Astrocyte (in vitro differentiated cells and primary cell): ENCODE measurements at regions not wholly inside any gene's neighbourhood (a gene's known extent, or its start where the extent isn't known, plus 50 kb on each side); places are given as distances from the start of the nearest gene placed in this dataset.

Experiments
- CTCF ChIP-seq: IDR thresholded peaks from 2 replicates; pipeline ENCODE4 v1.5.1; 2011; ENCODE audit warnings: low read depth, mild to moderate bottlenecking, inconsistent platforms, low read length, moderate library complexity; ENCODE audit not compliant: insufficient read depth
- EZH2 ChIP-seq: IDR thresholded peaks from 2 replicates; pipeline ENCODE4 v1.6.1; 2012; ENCODE audit warnings: mild to moderate bottlenecking, low read length, inconsistent platforms; ENCODE audit not compliant: insufficient read depth

- no peak for TF ChIP-seq CTCF
- no peak for TF ChIP-seq EZH2
Measured at GRCh38 chr7:121513105-121513504, 117.0 kb upstream of the FAM3C start.
